ENCODE measurements at regions not wholly inside any gene's neighbourhood (a gene's known extent, or its start where the extent isn't known, plus 50 kb on each side); places are given as distances from the start of the nearest gene placed in this dataset.
"Not testable (repeated sequence)": the region's sequence is repeated elsewhere in the genome, so short reads cannot be mapped to it uniquely, and the experiment has no call there.

DNA sequence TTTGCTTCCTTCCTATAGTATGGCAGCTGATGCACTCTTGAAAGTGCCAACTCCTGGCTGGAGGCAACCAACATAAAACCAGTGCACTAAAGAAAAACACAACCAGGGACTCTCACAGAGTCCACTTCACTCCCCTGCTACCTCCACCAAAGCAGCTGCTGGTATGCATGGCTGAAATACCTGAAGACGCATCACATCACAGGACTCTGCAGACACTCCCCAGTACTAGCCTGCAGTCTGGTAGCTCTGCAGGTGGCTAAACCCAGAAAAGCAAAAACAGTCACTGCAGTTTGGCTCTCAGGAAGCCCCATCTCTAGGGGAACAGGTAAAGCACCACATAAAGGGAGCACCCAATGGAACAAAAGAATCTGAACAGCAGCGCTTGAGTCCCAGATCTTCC, 473.0 kb upstream of the SPTLC3 start:
- Histone ChIP-seq H2AFZ (ENCODE audit: low read length) (no peak overlapping the region), H3K4me3 (replicated peaks in 1 of 4; ENCODE audit: control extremely low read depth in 1 of 4, insufficient read depth in 1 of 4, low read depth in 3 of 4, low read length in 4 of 4) (no peak overlapping the region), H3K9me3 (ENCODE audit: control insufficient read depth, insufficient read depth, low read depth, low read length) (no peaks in the 10 kb centered on the region), H4K20me1 (ENCODE audit: control insufficient read depth, extremely low read depth, insufficient read depth, low read length) (no peaks in the 10 kb centered on the region), H3K4me1 (ENCODE audit: control insufficient read depth, extremely low read depth, insufficient read depth, low read length) (no peaks in the 10 kb centered on the region), H3K9ac (ENCODE audit: insufficient read depth, low read length) (no peak overlapping the region), H3K4me2 (ENCODE audit: extremely low read depth, insufficient read depth, low read length) (no peak overlapping the region), H3K27me3 (ENCODE audit: control insufficient read depth, insufficient read depth, low read length) (no peaks in the 10 kb centered on the region), H3K79me2 (ENCODE audit: control insufficient read depth, insufficient read depth, low read length) (no peaks in the 10 kb centered on the region), H3K36me3 (ENCODE audit: control insufficient read depth, insufficient read depth, low read length) (no peaks in the 10 kb centered on the region), H3K27ac (ENCODE audit: insufficient read depth, low read length) (no peak overlapping the region)
- DNase-seq (ENCODE audit: low read depth in 2 of 2), result no peak
- TF ChIP-seq EZH2 (IDR thresholded peaks at IDR 0.05; ENCODE audit: low read length, missing control alignments), result no peak
- TF ChIP-seq, protein P1, sequence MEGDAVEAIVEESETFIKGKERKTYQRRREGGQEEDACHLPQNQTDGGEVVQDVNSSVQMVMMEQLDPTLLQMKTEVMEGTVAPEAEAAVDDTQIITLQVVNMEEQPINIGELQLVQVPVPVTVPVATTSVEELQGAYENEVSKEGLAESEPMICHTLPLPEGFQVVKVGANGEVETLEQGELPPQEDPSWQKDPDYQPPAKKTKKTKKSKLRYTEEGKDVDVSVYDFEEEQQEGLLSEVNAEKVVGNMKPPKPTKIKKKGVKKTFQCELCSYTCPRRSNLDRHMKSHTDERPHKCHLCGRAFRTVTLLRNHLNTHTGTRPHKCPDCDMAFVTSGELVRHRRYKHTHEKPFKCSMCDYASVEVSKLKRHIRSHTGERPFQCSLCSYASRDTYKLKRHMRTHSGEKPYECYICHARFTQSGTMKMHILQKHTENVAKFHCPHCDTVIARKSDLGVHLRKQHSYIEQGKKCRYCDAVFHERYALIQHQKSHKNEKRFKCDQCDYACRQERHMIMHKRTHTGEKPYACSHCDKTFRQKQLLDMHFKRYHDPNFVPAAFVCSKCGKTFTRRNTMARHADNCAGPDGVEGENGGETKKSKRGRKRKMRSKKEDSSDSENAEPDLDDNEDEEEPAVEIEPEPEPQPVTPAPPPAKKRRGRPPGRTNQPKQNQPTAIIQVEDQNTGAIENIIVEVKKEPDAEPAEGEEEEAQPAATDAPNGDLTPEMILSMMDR (conservative IDR thresholded peaks at IDR 0.05 in 1 of 2, IDR thresholded peaks at IDR 0.05 in 1 of 2; ENCODE audit: low read depth in 1 of 2, low read length in 2 of 2), result no peak

DNA sequence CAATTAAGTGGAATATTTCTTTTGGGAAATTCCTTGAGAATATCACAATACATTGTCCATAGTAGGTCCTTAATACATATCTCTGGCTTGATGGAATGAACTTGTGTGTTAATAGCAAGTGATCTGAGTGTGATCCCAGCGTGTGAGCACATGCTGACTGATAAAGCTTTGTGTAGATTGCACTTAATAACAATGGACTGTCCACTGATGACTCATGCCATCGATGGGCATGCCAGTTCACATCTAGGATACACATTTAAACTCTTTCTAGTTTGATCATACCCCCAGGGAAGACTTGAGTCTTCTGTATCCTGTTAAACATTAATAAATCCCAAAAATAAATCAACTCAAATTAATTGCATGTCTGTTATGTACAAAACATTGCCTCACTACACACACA, 454.3 kb upstream of the SPTLC3 start:
- Histone ChIP-seq H3K4me1 (ENCODE audit: control insufficient read depth, extremely low read depth, insufficient read depth, low read length) (no peaks in the 10 kb centered on the region), H3K36me3 (ENCODE audit: control insufficient read depth, insufficient read depth, low read length) (no peaks in the 10 kb centered on the region), H3K4me2 (ENCODE audit: extremely low read depth, insufficient read depth, low read length) (no peak overlapping the region), H3K27me3 (ENCODE audit: control insufficient read depth, insufficient read depth, low read length) (no peaks in the 10 kb centered on the region), H4K20me1 (ENCODE audit: control insufficient read depth, extremely low read depth, insufficient read depth, low read length) (no peaks in the 10 kb centered on the region), H3K9ac (ENCODE audit: insufficient read depth, low read length) (no peak overlapping the region), H3K79me2 (ENCODE audit: control insufficient read depth, insufficient read depth, low read length) (no peaks in the 10 kb centered on the region), H3K4me3 (replicated peaks in 1 of 4; ENCODE audit: control extremely low read depth in 1 of 4, insufficient read depth in 1 of 4, low read depth in 3 of 4, low read length in 4 of 4) (no peak overlapping the region), H3K9me3 (ENCODE audit: control insufficient read depth, insufficient read depth, low read depth, low read length) (no peaks in the 10 kb centered on the region), H2AFZ (ENCODE audit: low read length) (no peak overlapping the region), H3K27ac (ENCODE audit: insufficient read depth, low read length) (no peak overlapping the region)
- DNase-seq (ENCODE audit: low read depth in 2 of 2), result no peak
- TF ChIP-seq EZH2 (IDR thresholded peaks at IDR 0.05; ENCODE audit: low read length, missing control alignments), result no peak
- TF ChIP-seq, protein P1 (conservative IDR thresholded peaks at IDR 0.05 in 1 of 2, IDR thresholded peaks at IDR 0.05 in 1 of 2; ENCODE audit: low read depth in 1 of 2, low read length in 2 of 2), result no peak

DNA sequence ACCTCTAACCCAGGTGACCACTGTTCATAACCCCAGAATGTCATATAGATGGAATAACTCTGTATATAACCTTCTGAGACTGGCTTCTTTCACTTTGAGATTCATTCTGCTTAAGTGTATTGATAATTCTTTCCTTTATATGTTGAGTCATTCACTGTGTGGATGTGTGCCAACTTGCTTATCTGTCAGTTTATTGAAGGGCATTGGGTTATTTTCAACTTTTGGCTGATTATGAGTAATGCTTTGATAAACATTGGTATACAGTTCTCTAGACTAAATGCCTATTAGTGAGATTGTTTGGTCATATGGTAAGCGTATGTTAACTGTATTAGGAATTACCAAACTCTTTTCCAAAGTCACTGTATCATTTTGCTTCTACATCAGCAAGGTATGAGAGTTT, 453.4 kb upstream of the SPTLC3 start:
- Histone ChIP-seq H3K27ac (ENCODE audit: insufficient read depth, low read length) (no peak overlapping the region), H3K9ac (ENCODE audit: insufficient read depth, low read length) (no peak overlapping the region), H3K27me3 (ENCODE audit: control insufficient read depth, insufficient read depth, low read length) (no peaks in the 10 kb centered on the region), H4K20me1 (ENCODE audit: control insufficient read depth, extremely low read depth, insufficient read depth, low read length) (no peaks in the 10 kb centered on the region), H3K4me1 (ENCODE audit: control insufficient read depth, extremely low read depth, insufficient read depth, low read length) (no peaks in the 10 kb centered on the region), H3K79me2 (ENCODE audit: control insufficient read depth, insufficient read depth, low read length) (no peaks in the 10 kb centered on the region), H3K4me3 (replicated peaks in 1 of 4; ENCODE audit: control extremely low read depth in 1 of 4, insufficient read depth in 1 of 4, low read depth in 3 of 4, low read length in 4 of 4) (no peak overlapping the region), H3K9me3 (ENCODE audit: control insufficient read depth, insufficient read depth, low read depth, low read length) (no peaks in the 10 kb centered on the region), H3K36me3 (ENCODE audit: control insufficient read depth, insufficient read depth, low read length) (no peaks in the 10 kb centered on the region), H3K4me2 (ENCODE audit: extremely low read depth, insufficient read depth, low read length) (no peak overlapping the region), H2AFZ (ENCODE audit: low read length) (no peak overlapping the region)
- no peak for DNase-seq (ENCODE audit: low read depth in 2 of 2)
- TF ChIP-seq EZH2 (IDR thresholded peaks at IDR 0.05; ENCODE audit: low read length, missing control alignments), result no peak
- TF ChIP-seq, protein P1 (conservative IDR thresholded peaks at IDR 0.05 in 1 of 2, IDR thresholded peaks at IDR 0.05 in 1 of 2; ENCODE audit: low read depth in 1 of 2, low read length in 2 of 2), result no peak

DNA sequence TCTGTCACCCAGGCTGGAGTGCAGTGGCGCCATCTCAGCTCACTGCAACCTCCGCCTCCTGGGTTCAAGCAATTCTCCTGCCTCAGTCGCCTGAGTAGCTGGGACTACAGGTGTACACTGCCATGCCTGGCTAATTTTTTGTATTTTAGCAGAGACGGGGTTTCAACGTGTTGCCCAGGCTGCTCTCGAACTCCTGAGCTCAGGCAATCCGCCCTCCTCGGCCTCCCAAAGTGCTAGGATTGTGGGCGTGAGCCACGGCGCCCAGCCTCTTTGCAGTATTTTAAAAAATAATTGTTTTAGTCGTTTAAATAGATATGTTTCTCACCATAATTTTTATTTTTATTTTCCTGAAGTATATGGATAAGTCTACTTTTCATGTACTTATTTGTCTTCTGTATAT, 452.9 kb upstream of the SPTLC3 start:
- not testable (repeated sequence) for H3K27ac ChIP-seq (ENCODE audit: insufficient read depth, low read length); H3K4me1 ChIP-seq (ENCODE audit: control insufficient read depth, extremely low read depth, insufficient read depth, low read length); H4K20me1 ChIP-seq (ENCODE audit: control insufficient read depth, extremely low read depth, insufficient read depth, low read length); H3K9ac ChIP-seq (ENCODE audit: insufficient read depth, low read length); H3K27me3 ChIP-seq (ENCODE audit: control insufficient read depth, insufficient read depth, low read length); H2AFZ ChIP-seq (ENCODE audit: low read length); DNase-seq (ENCODE audit: low read depth in 2 of 2); H3K36me3 ChIP-seq (ENCODE audit: control insufficient read depth, insufficient read depth, low read length); H3K79me2 ChIP-seq (ENCODE audit: control insufficient read depth, insufficient read depth, low read length); H3K4me2 ChIP-seq (ENCODE audit: extremely low read depth, insufficient read depth, low read length); H3K9me3 ChIP-seq (ENCODE audit: control insufficient read depth, insufficient read depth, low read depth, low read length); H3K4me3 ChIP-seq (replicated peaks in 1 of 4; ENCODE audit: control extremely low read depth in 1 of 4, insufficient read depth in 1 of 4, low read depth in 3 of 4, low read length in 4 of 4)
